HG03469 (cell line): ENCODE measurements at regions not wholly inside any gene's neighbourhood (a gene's known extent, or its start where the extent isn't known, plus 50 kb on each side); places are given as distances from the start of the nearest gene placed in this dataset.
"Not testable (repeated sequence)": the region's sequence is repeated elsewhere in the genome, so short reads cannot be mapped to it uniquely, and the experiment has no call there.

ENCODE experiments used
- ATAC-seq: cut with Tn5 transposase; IDR thresholded peaks from one replicate; pipeline ENCODE4 v1.9.1; 2021; ENCODE audit warnings: mild to moderate bottlenecking, moderate library complexity, moderate number of reproducible peaks; ENCODE audit not compliant: unreplicated experiment

- ATAC-seq = no peak
Measured at GRCh38 chr2:16226943-16227664, 286.8 kb downstream of the MYCN start.

- ATAC-seq = no peak
Measured at GRCh38 chr2:16226381-16226780, 286.0 kb downstream of the MYCN start.

- ATAC-seq = no peak
Measured at GRCh38 chr2:16225545-16225944, 285.2 kb downstream of the MYCN start.

- no peak for ATAC-seq
Measured at GRCh38 chr2:16225071-16225470, 284.7 kb downstream of the MYCN start.

- no peak for ATAC-seq
Measured at GRCh38 chr2:16224298-16225045, 284.1 kb downstream of the MYCN start.

GRCh38 chr2:16223841-16224177, 283.5 kb downstream of the MYCN start:
- ATAC-seq = no peak

- ATAC-seq = no peak
Measured at GRCh38 chr2:16223161-16223840, 283.0 kb downstream of the MYCN start.

GRCh38 chr2:16222326-16222725, 282.0 kb downstream of the MYCN start:
- ATAC-seq = no peak

GRCh38 chr2:16221461-16222010, 281.2 kb downstream of the MYCN start:
- ATAC-seq = no peak

- no peak for ATAC-seq
Measured at GRCh38 chr2:16219292-16219975, 279.1 kb downstream of the MYCN start.

GRCh38 chr2:16218625-16219024, 278.3 kb downstream of the MYCN start:
- no peak for ATAC-seq

GRCh38 chr2:16218161-16218560, 277.8 kb downstream of the MYCN start:
- no peak for ATAC-seq

- ATAC-seq = not testable (repeated sequence)
Measured at GRCh38 chr2:16217741-16218140, 277.4 kb downstream of the MYCN start.

- ATAC-seq = no peak
Measured at GRCh38 chr2:16217291-16217690, 276.9 kb downstream of the MYCN start.

- no peak for ATAC-seq
Measured at GRCh38 chr2:16216558-16216945, 276.2 kb downstream of the MYCN start.

- no peak for ATAC-seq
Measured at GRCh38 chr2:16215902-16216557, 275.7 kb downstream of the MYCN start.

GRCh38 chr2:16214861-16215260, 274.5 kb downstream of the MYCN start:
- no peak for ATAC-seq

- ATAC-seq = no peak
Measured at GRCh38 chr2:16214391-16214790, 274.0 kb downstream of the MYCN start.

GRCh38 chr2:16212321-16212720, 272.0 kb downstream of the MYCN start:
- no peak for ATAC-seq

GRCh38 chr2:16211341-16211740, 271.0 kb downstream of the MYCN start:
- ATAC-seq = no peak

GRCh38 chr2:16210841-16211240, 270.5 kb downstream of the MYCN start:
- no peak for ATAC-seq
